ENCODE measurements at regions not wholly inside any gene's neighbourhood (a gene's known extent, or its start where the extent isn't known, plus 50 kb on each side); places are given as distances from the start of the nearest gene placed in this dataset.

- no peak for TF ChIP-seq ZNF790 (CRISPR knock-in tag; IDR thresholded peaks at IDR 0.05; ENCODE audit: borderline replicate concordance)
- no peak for TF ChIP-seq PHF8 (CRISPR knock-in tag; IDR thresholded peaks at IDR 0.05)
- TF ChIP-seq TARDBP (CRISPR knock-in tag; IDR thresholded peaks at IDR 0.05), result no peak
- TF ChIP-seq ZNF431 (CRISPR knock-in tag; IDR thresholded peaks at IDR 0.05; ENCODE audit: borderline replicate concordance, low read depth), result no peak
- no peak for TF ChIP-seq ZNF280B (CRISPR knock-in tag; IDR thresholded peaks at IDR 0.05; ENCODE audit: borderline replicate concordance)
- TF ChIP-seq CTCF (CRISPR knock-in tag; IDR thresholded peaks at IDR 0.05), result no peak
- no peak for TF ChIP-seq ZNF776 (CRISPR knock-in tag; IDR thresholded peaks at IDR 0.05)
Measured at GRCh38 chr5:56605231-56605630, 210.1 kb upstream of the MAP3K1 start.

Data from HepG2 (cell line).